NCI-H510A treated with DMSO at 0.1 percent for 48 hours (cell line): ENCODE measurements at regions not wholly inside any gene's neighbourhood (a gene's known extent, or its start where the extent isn't known, plus 50 kb on each side); places are given as distances from the start of the nearest gene placed in this dataset.
A peak's percentile ranks its signal among the peaks of the same experiment; 100 is the strongest.
"Not testable (repeated sequence)": the region's sequence is repeated elsewhere in the genome, so short reads cannot be mapped to it uniquely, and the experiment has no call there.

ENCODE experiments used
- DNase-seq: peaks from one replicate; lab custom pipeline; 2025; lab: John Stamatoyannopoulos, UW

DNA sequence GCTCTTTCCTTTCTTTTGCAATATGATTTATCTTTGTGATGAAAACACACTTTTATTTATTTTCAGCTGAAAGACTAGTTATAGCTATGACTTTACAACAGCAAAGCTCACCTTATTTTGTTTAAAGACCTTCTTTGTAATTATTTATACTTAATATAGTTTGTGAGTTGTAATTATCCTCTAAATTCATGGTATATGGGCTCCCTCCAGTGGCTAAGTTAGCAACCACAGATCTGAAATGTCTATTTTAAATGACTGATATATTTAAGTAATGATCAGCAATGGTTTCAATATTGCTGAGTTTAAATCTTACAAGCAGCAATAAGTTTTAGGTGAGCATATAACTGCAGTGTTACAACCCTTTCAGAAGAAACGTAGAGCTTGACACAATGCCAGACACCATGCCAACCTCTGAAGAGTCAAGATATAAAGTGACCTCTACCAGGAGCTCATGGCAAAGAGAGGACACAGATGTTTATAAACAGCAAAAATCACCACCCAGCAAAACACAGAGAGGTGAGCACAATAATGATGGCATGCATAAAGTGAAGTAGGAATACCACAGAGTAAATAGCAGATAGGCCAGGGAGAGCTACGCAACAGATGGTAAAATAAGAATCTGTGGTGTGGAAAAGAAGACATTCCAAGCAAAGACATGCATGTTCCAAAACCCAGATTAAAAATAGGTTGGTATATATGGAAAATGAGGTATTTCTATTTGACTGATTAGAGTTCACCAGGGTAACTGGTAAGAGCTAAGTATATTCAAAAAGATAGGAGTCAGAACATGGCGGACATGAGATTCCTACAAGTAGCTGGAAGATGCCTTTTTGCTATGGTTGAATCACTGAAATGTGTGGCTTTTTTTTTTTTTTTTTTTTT, 143.7 kb upstream of the ZNF385D start:
- DNase-seq, result no peak

DNA sequence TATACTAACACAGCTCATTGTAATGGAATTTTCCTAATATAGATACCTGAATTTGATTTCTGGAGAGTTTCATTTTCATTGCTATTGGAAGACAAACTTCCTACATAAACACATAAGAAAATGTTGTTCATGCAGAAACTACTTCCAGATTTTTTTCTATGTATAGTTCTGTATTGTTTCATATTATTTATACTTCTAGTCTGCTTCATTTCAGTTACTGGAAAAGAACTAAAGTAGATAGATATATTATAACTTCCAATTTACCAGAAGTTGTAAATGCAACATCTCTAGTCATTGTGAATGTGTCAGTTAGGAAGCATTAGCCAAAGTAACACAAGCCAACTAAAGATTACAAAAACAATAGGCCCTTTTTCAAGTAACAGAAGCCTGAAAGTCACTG, 147.3 kb upstream of the ZNF385D start:
- no peak for DNase-seq

DNA sequence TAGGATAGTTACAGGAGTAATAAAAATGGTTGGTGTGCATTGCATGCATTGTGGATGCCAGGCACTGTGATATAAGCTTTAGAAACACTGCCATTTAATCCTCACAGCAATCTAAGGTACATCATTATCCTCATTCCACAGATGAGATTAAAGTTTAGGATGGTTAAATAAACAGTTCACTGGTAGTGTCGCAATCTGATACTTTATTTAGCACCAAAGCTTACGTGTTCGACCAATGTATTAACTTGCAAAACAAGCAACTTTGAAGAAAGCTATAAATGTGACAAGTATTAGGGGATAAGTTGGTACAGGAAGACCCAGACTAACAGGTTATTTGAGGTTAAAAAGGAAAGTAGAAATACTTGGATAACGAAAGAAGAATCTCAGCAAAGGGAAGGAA, 150.5 kb upstream of the ZNF385D start:
- peak; percentile 18 for DNase-seq

DNA sequence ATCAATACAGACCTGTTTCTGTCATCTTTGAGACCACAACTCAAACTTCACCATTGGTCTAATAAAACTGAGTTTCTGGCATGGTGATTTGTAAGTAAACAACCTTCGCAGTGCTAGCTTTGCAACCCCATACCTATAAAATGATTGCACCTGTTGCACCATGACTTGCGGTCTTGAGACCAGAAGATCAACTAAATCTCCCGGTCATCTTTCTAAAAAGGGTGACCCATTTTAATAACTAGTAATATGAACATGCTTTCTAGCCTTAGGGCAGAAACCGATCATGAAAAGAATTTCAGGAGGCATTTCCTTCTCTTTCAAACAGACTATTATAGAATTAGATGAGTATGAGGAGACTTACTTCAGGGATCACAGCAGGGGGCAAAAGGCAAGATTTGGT, 151.9 kb upstream of the ZNF385D start:
- DNase-seq, result no peak

DNA sequence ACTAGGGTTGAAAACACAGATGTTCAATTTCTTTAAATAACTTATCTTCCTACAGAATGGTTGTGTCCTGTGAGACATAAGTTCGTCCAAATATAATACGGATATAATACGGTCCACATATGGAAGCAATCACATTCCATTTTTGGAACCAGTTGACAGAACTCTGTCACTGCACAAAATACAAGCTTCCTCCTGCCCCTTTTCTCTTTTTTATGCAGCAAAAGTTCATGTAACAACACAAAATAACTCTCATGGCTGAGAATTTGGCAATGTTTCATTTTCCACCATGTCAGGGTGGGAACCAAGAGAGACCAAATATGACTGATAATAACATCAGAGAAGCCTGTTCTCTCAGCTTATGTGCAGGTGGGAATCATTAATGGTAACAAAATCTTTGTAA, 158.1 kb upstream of the ZNF385D start:
- no peak for DNase-seq

DNA sequence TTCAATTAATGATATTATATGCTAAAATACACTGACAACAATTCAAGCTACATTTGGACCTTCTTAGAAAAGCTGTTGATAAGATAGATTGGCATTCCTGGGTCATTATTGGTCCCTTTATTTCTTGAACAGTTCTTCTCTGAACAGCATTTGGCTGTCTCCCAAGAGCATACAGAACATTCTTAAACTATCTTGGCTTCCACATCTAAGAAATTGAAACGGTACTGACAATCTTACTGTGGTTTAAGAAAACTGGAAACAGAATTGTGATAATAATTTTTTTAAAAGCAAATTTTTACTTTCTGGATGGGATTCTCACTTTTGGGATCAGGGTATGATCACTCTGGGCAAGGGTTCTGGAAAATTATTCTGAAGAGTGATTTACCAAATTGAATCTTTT, 161.7 kb upstream of the ZNF385D start:
- DNase-seq, result no peak

DNA sequence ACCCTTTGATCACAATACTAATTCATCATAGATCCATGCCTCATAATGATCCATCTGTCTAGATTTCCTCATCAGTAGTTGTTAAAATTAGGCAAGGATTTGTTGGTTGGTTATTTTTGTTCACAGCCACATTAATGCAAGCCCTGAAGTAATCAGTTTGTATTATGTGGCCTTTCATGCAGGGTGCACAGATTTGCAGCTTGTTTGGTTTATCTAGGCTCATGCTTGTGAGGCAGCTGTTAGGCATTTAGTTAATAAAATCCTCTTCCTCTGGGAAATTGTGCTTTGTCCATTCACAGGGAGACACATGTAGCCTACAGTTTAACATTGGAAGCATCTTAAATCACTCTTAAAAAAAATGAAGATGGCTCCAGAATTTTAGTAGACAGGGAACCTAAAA, 162.8 kb upstream of the ZNF385D start:
- no peak for DNase-seq

DNA sequence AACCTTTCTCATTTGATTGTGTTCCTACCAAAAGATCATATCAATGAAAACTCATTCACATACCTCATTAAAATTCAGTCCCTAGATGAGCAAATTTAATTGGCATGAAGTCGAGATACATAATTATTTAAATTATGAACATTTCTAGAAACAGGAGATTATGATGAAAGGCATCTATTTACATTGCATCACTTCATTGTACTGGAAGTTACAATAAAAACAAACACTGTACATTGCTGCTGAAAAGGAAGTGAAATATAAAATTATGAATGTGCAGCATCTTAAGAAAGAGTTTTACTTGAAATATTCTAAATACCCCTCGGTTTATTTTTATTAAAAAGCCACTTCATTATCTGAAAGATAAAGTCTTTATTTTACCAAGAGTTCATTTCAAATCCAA, 163.4 kb upstream of the ZNF385D start:
- no peak for DNase-seq

DNA sequence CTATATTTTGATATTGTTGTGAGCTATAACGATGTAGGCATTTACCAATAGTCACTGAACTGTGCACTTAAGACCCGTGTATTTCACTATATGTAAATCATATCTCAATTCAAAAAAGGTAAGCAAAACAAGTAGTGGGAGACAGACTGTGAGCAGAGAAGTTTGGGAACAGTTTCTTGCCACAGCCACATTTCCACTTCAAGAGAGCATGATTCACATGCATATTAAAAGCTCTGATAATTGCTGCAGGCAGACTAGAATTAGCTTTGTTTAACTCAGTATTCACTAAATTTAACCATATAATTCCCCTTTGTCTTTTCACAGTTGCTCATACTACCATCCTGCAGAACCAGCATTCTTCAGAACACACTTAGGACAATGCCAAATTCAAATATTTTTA, 168.4 kb upstream of the ZNF385D start:
- DNase-seq, result no peak

DNA sequence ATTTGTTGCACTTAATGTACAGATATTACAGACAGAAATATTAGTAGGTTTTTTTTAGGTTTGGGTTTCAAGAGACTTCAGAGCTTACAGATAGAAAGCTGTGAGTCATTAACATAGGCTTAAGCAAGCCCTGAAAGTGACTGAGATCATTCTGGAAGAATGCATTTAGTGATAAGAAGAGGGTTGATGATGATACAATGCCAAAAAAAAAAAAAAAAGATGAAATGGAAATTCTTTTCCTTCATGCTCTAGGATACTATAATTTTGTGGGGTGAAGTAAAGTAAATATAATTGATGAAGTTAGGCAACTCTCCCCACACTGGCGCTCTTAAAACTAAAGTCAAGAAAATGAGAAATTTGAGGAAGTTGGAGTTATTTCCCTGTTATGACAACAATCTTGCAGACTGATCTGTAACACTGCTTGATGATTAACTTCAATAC, 169.4 kb upstream of the ZNF385D start:
- no peak for DNase-seq

DNA sequence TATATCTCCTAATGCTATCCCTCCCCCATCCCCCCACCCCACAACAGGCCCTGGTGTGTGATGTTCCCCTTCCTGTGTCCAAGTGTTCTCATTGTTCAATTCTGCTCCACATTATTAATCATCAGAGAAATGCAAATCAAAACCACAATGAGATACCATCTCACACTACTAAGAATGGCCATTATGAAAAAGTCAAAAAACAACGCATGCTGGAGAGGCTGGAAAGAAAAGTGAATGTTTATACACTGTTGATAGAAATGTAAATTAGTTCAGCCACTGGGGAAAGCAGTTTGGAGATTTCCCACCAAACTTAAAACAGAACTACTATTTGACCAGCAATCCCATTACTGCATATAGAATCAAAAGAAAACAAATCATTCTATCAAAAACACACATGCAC, 172.1 kb upstream of the ZNF385D start:
- DNase-seq, result not testable (repeated sequence)

DNA sequence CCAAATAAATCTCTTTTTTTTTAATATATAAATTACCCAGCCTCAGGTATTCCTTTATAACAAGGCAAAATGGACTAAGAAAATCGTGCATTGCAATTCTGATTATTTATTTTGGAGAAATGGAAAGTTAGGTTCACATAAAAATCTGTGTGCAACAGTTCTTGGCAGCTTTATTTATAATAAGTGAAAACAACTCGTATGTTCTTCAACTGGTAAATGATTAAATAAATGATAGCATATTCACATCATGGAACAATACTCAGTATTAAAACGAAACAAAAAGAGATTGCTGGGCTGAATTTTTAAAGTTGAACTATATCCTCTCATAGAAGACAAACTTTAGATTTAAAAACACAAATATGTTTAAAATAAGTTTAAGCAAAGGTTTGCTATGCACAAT, 176.3 kb upstream of the ZNF385D start:
- DNase-seq, result no peak

DNA sequence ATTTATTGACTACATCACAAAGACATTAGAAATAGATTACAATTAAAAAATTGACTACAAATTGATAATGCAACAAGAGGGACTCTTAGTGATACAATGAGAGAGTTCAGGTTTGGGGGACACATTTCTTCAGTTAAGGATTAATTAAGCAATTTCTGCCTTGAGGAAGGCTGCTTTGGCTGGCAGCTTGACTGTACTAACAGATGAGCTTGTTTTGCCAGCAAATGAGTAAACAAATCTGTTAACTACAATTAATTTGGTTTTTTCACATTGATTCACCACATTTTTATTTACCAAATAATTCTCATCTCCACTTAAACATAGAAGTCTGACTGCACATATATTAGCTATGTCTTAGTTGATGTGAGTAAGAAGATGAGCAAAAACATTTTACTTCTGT, 183.6 kb upstream of the ZNF385D start:
- no peak for DNase-seq

DNA sequence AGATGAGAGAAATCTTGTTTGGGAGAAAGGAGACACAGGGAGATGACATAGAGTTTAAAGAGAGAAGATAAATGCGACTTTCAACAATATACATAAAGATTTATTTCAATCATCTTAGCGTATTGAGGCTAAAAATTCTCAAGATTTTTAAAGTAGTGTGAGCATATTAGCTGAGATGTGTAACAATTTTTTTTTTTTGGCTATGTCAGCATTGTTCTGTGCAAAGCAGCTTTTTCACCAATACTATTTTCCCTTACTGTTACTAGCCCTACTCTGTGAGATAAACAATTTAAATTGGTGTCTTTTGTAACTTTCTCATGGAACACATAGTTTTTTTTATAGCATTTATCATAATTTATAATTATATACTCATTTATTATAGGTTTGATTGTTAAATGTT, 185.2 kb upstream of the ZNF385D start:
- DNase-seq, result no peak

DNA sequence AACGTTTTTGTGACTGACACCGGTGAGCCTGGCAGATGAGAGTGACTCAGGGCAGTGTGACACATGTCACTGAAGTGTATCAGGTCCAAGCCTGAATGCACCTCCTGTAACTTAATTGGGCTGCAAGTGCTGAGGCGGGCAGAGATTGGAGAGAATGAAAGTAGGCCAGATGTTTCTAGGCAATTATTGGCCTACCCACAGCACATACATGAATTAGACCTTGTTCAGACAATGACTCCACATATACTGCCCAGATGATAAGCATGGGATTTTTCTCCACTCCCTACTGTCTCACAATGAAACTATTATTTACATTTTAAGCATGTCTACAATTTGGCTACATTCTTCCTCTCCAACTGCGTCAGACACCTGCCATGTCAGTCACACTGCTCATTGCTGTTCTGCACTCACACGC, 187.3 kb upstream of the ZNF385D start:
- no peak for DNase-seq

DNA sequence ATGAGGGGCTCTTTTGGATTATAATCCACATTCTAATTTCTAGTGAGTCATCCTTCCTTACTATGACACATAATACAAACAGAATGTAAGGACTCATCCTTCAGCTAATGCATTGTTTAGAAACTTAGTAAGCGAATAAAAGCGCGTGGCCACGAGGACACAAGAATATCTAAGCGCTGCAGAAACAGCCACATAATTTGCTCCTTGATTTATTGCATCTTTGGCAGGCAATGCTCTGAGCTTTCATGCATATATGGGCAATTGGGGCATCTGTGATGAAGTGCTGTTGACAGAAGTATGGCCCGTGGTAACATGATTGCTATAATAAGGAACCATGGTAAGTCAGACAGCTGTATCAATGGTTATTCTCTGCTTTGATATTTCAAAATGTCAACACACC, 191.3 kb upstream of the ZNF385D start:
- peak; percentile 63 for DNase-seq

DNA sequence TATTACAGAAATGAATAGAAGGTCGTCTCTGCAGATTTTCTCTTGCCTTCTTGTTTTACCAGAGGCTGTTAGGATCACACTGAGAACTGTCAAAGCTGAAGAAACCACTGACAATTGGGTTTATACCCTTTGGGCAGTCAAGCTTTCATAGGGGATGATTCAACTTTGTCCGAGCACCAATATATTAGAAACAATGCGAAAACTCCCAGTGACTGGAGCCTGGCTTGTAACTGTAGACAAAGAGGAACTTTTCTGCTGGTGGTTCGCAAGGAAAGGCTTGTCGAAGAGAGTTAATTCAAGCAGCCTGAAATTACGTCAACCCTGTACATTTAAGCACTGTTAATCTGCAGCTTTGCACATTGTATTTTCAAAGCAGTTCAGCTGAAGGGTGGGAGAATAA, 193.2 kb upstream of the ZNF385D start:
- DNase-seq, result no peak

DNA sequence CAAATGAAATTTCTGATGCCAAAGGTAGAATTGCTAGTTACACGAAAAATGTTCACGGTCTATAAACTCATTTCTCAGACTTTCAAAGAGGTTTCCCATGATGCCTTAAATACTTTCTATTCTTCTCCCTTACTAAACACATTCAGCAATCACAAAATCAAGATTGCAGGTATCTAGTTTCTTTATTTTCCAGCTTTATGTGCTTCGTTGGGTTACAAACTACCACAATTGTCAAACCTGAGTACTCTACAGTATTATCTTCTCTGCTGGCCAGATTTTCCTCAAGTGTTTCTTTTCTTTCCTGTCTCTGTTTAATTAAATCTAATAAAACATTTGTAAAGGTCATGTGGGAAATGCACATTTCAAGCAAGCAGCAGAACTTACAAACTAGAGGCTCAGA, 201.8 kb upstream of the ZNF385D start:
- no peak for DNase-seq

DNA sequence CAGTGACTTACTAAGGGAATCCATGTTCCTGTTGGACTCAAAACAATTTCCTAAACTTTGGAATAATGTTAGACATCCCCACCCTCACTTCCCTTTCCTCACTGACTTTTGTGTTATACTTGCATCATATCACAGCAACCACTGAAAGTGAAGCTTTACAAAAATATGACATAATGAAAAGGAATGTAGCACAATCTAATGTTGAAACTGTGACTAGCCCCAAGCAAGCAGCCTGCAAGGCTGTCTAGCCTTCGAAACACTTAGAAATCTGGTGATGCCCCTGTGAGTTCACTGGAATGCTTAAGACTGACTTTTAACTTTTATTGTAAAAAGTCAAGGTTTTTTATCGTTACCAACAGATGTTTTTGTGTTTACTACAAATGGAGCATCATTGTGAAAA, 203.7 kb upstream of the ZNF385D start:
- no peak for DNase-seq

DNA sequence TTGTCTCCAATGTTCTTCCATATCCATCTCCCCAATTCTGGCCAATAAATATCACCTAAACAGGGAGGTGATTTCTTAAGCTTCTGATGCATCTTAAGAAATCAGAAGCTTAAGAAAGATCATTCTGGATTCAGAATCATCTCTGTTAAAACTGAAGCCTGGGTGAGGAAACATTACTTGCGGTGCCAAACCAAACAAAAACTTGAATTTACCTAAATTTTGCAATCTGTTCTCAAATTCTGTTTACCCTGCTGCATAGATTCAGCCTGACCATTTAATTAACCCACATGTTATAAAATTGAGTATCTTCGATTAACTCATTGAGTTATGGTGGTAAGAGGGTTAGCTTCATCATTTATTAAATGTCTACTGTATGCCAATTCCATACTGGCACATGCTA, 204.4 kb upstream of the ZNF385D start:
- no peak for DNase-seq

DNA sequence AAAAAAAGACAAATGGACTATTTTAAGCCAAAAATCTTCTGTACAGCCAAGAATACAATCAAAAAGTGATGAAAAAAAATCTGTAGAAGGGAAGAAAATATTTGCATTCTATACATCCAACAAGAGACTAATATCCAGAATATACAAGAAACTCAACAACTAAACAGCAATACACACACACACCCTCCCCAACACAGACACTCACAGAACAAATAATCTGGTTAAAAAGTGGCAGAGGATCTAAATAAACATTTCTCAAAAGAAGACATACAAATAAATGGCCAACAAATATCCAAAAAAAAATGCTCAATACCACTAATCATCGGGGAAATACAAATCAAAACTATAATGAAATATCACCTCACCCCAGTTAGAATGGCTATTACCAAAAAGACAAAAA, 209.0 kb upstream of the ZNF385D start:
- DNase-seq, result no peak

DNA sequence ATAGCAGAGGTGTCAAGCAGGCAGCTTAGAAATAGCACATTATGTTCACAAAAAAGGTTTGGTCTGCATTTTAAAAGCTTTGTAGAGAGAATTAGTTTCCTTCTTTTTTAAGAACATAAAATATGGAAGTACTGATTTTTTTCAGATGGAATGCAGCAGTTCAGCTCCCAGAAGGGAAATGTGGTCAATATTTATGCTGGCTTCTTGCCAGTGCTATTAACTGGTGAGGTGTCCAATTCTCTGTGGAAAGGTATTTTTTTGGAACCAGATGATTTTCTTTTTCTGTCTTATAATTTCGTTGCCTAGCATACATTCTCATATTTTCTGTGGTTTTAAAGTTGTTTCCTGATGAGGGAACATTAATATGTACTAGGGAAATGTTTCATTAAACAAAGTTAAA, 211.4 kb upstream of the ZNF385D start:
- DNase-seq, result no peak

DNA sequence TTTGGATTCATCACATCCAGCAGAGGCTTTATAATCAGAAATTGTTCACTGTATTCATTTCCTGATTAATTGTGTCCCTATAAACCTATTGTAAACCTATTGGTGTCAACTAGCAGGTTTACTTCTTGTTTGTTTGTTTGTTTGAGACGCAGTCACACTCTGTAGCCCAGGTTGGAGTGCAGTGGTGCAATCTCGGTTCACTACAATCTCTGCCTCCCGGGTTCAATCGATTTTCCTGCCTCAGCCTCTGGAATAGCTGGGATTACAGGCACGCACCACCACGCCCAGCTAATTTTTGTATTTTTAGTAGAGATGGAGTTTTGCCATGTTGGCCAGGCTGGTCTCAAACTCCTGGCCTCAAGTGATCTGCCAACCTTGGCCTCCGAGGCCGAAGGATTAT, 215.4 kb upstream of the ZNF385D start:
- not testable (repeated sequence) for DNase-seq

DNA sequence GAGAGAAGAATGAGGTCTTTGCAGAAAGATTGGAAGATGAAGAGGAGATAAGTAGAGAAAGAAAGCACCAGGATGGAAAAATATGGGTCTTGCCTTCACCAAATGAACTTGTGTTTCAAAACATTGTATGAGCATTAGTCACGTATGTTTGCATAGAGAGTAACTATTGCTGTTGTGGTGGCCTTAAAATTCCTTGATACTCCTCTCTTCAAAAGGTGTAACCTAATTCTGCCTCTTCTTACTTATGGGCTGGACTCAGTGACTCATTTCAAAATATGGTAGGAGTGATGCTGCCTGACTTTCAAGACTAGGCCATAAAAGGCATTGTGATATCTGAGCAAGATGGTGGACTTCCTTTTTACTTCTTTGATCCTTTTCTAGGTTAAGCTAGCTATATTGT, 228.7 kb upstream of the ZNF385D start:
- DNase-seq, result no peak
